Mesothelial cell of epicardium (in vitro differentiated cells): ENCODE measurements at regions not wholly inside any gene's neighbourhood (a gene's known extent, or its start where the extent isn't known, plus 50 kb on each side); places are given as distances from the start of the nearest gene placed in this dataset.

ENCODE experiments used
- DNase-seq, 2 experiments: peaks; one replicate each; pipeline ENCODE4 v3.0.0; 2021; ENCODE audit warnings: low spot score in 2 of 2; ENCODE audit not compliant: unreplicated experiment in 2 of 2
- H3K27ac Mint-ChIP-seq: 2 replicates; pipeline ENCODE4 v1.8.0; 2021; ENCODE audit warnings: mixed read lengths
- H3K27me3 Mint-ChIP-seq: 2 replicates; pipeline ENCODE4 v1.8.0; 2021; ENCODE audit warnings: low read depth, mixed read lengths
- H3K36me3 Mint-ChIP-seq: 2 replicates; pipeline ENCODE4 v1.8.0; 2021; ENCODE audit warnings: mixed read lengths
- H3K4me1 Mint-ChIP-seq: 2 replicates; pipeline ENCODE4 v1.8.0; 2021; ENCODE audit warnings: mixed read lengths
- H3K4me3 Mint-ChIP-seq: 2 replicates; pipeline ENCODE4 v1.8.0; 2021; ENCODE audit warnings: mild to moderate bottlenecking, moderate library complexity, mixed read lengths
- H3K9me3 Mint-ChIP-seq: 2 replicates; pipeline ENCODE4 v1.8.0; 2021; ENCODE audit warnings: mixed read lengths
- TF ChIP-seq, protein P1 (sequence below): fragments of 200-600 bp; sonication (generic); IDR thresholded peaks from one replicate; pipeline ENCODE4 v1.5.0; 2021; ENCODE audit warnings: antibody characterized with exemption; ENCODE audit not compliant: unreplicated experiment

DNA sequence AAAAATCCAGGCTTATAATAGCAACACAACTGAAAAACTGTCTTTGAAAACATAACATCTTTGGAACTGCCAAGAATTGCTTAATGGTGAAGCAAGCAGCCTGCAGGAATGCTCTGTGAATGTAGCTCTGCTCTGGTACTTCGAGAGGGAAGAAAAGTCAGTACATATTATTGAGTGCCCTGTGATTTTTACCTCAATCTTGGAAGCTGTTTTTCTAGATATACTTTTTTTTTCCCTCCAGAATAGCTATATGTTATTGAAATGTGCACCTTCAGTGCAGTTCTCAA lies 508.1 kb downstream of the PCNX1 start:
- H3K36me3 Mint-ChIP-seq = no peaks in the 10 kb centered on the region
- no peak overlapping the region for H3K27ac Mint-ChIP-seq
- H3K4me1 Mint-ChIP-seq = peaks cover 4% of the 10 kb centered on the region
- H3K27me3 Mint-ChIP-seq = no peaks in the 10 kb centered on the region
- peaks cover 11% of the 10 kb centered on the region for H3K9me3 Mint-ChIP-seq
- DNase-seq = no peak
- TF ChIP-seq, protein P1, sequence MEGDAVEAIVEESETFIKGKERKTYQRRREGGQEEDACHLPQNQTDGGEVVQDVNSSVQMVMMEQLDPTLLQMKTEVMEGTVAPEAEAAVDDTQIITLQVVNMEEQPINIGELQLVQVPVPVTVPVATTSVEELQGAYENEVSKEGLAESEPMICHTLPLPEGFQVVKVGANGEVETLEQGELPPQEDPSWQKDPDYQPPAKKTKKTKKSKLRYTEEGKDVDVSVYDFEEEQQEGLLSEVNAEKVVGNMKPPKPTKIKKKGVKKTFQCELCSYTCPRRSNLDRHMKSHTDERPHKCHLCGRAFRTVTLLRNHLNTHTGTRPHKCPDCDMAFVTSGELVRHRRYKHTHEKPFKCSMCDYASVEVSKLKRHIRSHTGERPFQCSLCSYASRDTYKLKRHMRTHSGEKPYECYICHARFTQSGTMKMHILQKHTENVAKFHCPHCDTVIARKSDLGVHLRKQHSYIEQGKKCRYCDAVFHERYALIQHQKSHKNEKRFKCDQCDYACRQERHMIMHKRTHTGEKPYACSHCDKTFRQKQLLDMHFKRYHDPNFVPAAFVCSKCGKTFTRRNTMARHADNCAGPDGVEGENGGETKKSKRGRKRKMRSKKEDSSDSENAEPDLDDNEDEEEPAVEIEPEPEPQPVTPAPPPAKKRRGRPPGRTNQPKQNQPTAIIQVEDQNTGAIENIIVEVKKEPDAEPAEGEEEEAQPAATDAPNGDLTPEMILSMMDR = no peak
- no peak overlapping the region for H3K4me3 Mint-ChIP-seq

DNA sequence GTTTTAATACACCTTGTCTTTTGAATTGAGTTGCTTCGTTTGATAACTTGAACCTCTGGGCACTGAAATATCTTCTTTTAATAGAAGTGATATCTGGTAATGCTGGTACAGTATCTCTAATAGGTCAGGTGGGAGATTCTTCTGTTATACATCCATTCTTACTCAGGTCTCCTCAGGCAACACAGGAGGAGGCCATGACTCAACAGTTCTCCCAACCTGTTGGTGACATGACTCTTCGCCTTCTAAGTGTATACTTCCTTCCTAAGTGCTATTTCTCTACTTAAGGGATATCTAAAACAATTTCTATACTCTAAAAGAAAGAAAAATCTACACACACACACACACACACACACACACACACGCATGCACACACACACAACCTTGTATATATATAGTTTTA lies 509.1 kb downstream of the PCNX1 start:
- H3K4me3 Mint-ChIP-seq = no peak overlapping the region
- peaks cover 2% of the 10 kb centered on the region for H3K4me1 Mint-ChIP-seq
- TF ChIP-seq, protein P1 = no peak
- DNase-seq = no peak
- no peak overlapping the region for H3K27ac Mint-ChIP-seq
- peaks cover 11% of the 10 kb centered on the region for H3K9me3 Mint-ChIP-seq
- H3K27me3 Mint-ChIP-seq = no peaks in the 10 kb centered on the region
- no peaks in the 10 kb centered on the region for H3K36me3 Mint-ChIP-seq

DNA sequence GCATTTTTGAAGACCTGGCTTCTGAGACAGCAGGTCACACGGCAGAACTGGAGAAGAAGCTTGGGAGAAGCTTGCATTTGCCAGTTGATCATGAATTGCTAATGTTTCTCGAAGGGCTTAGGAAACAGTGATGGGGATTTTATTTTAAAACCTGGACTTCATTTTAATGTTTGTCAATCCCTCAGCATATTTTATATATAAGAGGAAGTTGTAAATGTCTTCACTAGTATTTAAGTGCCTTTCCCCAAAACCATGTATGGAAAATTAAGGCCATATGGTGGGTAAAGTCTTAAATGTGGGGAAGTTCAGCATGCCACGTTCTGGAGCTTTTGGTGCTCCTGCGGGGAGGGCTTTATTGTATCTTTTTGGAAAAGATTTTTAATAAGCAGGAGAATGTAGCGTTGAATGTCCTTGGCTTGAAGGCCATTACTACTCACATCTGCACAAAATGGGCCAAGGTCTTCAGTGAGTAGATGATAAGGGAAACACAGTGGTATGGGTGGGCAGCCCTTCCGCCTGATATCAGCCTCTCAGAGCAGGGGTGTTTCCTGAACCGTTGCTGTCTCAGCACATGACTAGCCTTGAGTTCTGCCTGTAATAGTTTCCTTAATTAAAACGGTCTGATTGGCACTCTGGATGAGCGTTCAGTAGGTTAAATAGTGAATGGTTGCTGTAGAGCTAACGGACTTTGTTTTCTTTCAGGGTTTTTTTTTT lies 511.4 kb downstream of the PCNX1 start:
- Mint-ChIP-seq H3K27ac (no peak overlapping the region), H3K36me3 (peaks cover 4% of the 10 kb centered on the region), H3K4me3 (no peak overlapping the region), H3K4me1 (peaks cover 2% of the 10 kb centered on the region), H3K9me3 (peaks cover 7% of the 10 kb centered on the region), H3K27me3 (no peaks in the 10 kb centered on the region)
- no peak for DNase-seq
- TF ChIP-seq, protein P1 = no peak

DNA sequence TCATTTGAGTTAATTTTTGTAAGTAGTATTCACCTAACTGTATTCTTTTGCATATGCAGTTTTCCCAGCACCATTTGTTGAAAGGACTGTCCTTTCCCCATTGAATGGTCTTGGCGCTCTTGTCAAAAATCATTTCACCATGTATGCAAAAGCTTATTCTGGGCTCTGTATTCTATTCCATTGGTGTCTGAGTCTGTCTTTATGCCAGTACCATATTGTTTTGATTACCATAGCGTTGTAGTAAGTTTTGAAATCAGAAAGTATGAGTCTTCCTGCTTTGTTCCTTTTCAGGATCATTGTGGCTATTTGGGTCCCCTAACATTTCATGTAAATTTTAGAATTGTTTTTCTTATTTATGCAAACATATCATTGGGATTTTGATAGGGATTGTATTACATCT lies 508.7 kb upstream of the RGS6 start:
- no peak overlapping the region for H3K4me3 Mint-ChIP-seq
- DNase-seq = no peak
- H3K4me1 Mint-ChIP-seq = no peaks in the 10 kb centered on the region
- peaks cover 38% of the 10 kb centered on the region for H3K36me3 Mint-ChIP-seq
- H3K9me3 Mint-ChIP-seq = peaks cover 40% of the 10 kb centered on the region
- TF ChIP-seq, protein P1 = no peak
- no peak overlapping the region for H3K27ac Mint-ChIP-seq
- H3K27me3 Mint-ChIP-seq = no peaks in the 10 kb centered on the region

DNA sequence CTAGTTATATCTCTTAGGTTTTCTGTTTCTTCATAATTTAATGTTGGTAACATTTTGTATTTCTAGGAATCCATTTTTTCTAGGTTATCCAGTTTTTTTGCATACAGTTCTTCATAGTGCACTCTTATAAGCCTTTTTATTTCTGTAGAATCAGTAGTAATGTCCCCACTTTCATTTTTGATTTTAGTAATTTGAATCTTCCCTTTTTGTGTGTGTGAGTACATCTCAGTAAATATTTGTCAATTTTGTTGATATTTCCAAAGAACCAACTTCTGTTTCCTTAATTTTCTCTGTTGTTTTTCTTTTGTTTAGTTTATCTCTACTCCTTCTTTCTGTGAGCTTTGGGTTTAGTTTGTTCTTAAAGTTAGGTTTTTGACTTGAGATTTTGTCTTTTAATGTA lies 507.3 kb upstream of the RGS6 start:
- no peak overlapping the region for H3K27ac Mint-ChIP-seq
- DNase-seq = no peak
- peaks cover 38% of the 10 kb centered on the region for H3K36me3 Mint-ChIP-seq
- peaks cover 40% of the 10 kb centered on the region for H3K9me3 Mint-ChIP-seq
- no peaks in the 10 kb centered on the region for H3K27me3 Mint-ChIP-seq
- no peaks in the 10 kb centered on the region for H3K4me1 Mint-ChIP-seq
- no peak overlapping the region for H3K4me3 Mint-ChIP-seq
- TF ChIP-seq, protein P1 = no peak

DNA sequence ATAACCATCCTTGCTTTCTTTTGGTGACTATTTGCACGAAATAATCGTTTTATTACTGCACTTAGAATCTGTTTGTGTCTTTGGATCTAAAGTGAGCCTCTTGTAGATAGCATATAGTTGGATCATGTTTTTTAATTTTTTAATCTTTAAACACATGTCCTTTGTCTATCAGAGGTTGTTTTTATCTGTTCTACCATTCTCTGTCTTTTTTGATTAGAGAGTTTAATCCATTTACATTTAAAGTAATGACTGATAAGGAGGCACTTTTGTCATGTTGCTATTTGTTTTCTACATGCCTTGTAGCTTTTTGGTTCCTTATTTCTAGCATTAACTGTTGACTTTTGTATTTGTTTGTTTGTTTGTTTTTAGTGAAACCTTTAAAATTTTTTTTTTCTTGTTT lies 506.2 kb upstream of the RGS6 start:
- DNase-seq = no peak
- Mint-ChIP-seq H3K4me1 (no peaks in the 10 kb centered on the region), H3K27ac (no peak overlapping the region), H3K36me3 (peaks cover 38% of the 10 kb centered on the region), H3K4me3 (no peak overlapping the region), H3K27me3 (no peaks in the 10 kb centered on the region), H3K9me3 (peaks cover 40% of the 10 kb centered on the region)
- TF ChIP-seq, protein P1 = no peak
